NCI-H2227 treated with DMSO at 0.1 percent for 48 hours (cell line): ENCODE measurements at regions not wholly inside any gene's neighbourhood (a gene's known extent, or its start where the extent isn't known, plus 50 kb on each side); places are given as distances from the start of the nearest gene placed in this dataset.

Experiments used
- DNase-seq: peaks from one replicate; lab custom pipeline; 2025; lab: John Stamatoyannopoulos, UW

GRCh38 chr22:49108636-49109315 is 718.9 kb downstream of the BRD1 start:
- no peak for DNase-seq

GRCh38 chr22:49107961-49108530 is 719.6 kb downstream of the BRD1 start:
- DNase-seq, result no peak

- no peak for DNase-seq
These were observed 720.1 kb downstream of the BRD1 start for GRCh38 chr22:49107561-49107960.

- DNase-seq, result no peak
These were observed 720.9 kb downstream of the BRD1 start for GRCh38 chr22:49106842-49107152.

GRCh38 chr22:49106096-49106841 is 721.4 kb downstream of the BRD1 start:
- DNase-seq, result no peak

GRCh38 chr22:49104434-49104833 is 723.2 kb downstream of the BRD1 start:
- no peak for DNase-seq

GRCh38 chr22:49103314-49104059 is 724.2 kb downstream of the BRD1 start:
- DNase-seq, result no peak

- DNase-seq, result no peak
These were observed 725.3 kb downstream of the BRD1 start for GRCh38 chr22:49102367-49102766.

- DNase-seq, result no peak
These were observed 725.8 kb downstream of the BRD1 start for GRCh38 chr22:49101873-49102272.

- no peak for DNase-seq
These were observed 726.4 kb downstream of the BRD1 start for GRCh38 chr22:49101225-49101624.

GRCh38 chr22:49100773-49101172 is 726.9 kb downstream of the BRD1 start:
- no peak for DNase-seq

GRCh38 chr22:49100316-49100715 is 727.4 kb downstream of the BRD1 start:
- DNase-seq, result no peak

- no peak for DNase-seq
These were observed 728.1 kb downstream of the BRD1 start for GRCh38 chr22:49099496-49100124.

- DNase-seq, result no peak
These were observed 728.6 kb downstream of the BRD1 start for GRCh38 chr22:49099089-49099488.

GRCh38 chr22:49097966-49098365 is 729.7 kb downstream of the BRD1 start:
- no peak for DNase-seq

- DNase-seq, result no peak
These were observed 730.3 kb downstream of the BRD1 start for GRCh38 chr22:49097171-49097925.

- no peak for DNase-seq
These were observed 731.2 kb downstream of the BRD1 start for GRCh38 chr22:49096476-49096875.

GRCh38 chr22:49095366-49095765 is 732.3 kb downstream of the BRD1 start:
- DNase-seq, result no peak

GRCh38 chr22:49094858-49095257 is 732.8 kb downstream of the BRD1 start:
- no peak for DNase-seq

GRCh38 chr22:49094151-49094550 is 733.5 kb downstream of the BRD1 start:
- DNase-seq, result no peak

GRCh38 chr22:49093192-49093880 is 734.3 kb downstream of the BRD1 start:
- DNase-seq, result no peak
